ENCODE measurements at regions not wholly inside any gene's neighbourhood (a gene's known extent, or its start where the extent isn't known, plus 50 kb on each side); places are given as distances from the start of the nearest gene placed in this dataset.

- Histone ChIP-seq H3K27ac (no peak overlapping the region), H3K4me1 (no peaks in the 10 kb centered on the region), H3K4me3 (no peak overlapping the region), H3K9me3 (no peaks in the 10 kb centered on the region), H3K27me3 (no peaks in the 10 kb centered on the region), H3K36me3 (no peaks in the 10 kb centered on the region)
- FAIRE-seq (no peak), ATAC-seq (no peak), DNase-seq (no peak)
- intact Hi-C loops (cut with DNase I): no loop called here
- TF ChIP-seq CTCF (IDR thresholded peaks at IDR 0.05): no peak
- 62 to 76% methylated on average over 3 of the region's 3 CpGs for WGBS, 2 donors
Measured at GRCh38 chr2:180337136-180337535, 330.0 kb upstream of the CWC22 start.

GRCh38 chr2:180336550-180336949 is 329.5 kb upstream of the CWC22 start:
- TF ChIP-seq CTCF (IDR thresholded peaks at IDR 0.05): no peak
- no peak for FAIRE-seq
- no peak for ATAC-seq
- H3K4me3 ChIP-seq: no peak overlapping the region
- no peak for DNase-seq
- WGBS, 2 donors: 72 to 90% methylated on average over 2 of the region's 2 CpGs
- H3K27ac ChIP-seq: no peak overlapping the region
- intact Hi-C loops (cut with DNase I): no loop called here
- no peaks in the 10 kb centered on the region for H3K9me3 ChIP-seq
- H3K27me3 ChIP-seq: no peaks in the 10 kb centered on the region
- no peaks in the 10 kb centered on the region for H3K36me3 ChIP-seq
- no peaks in the 10 kb centered on the region for H3K4me1 ChIP-seq

GRCh38 chr2:180334514-180334913 is 327.4 kb upstream of the CWC22 start:
- H3K9me3 ChIP-seq: no peaks in the 10 kb centered on the region
- intact Hi-C loops (cut with DNase I): no loop called here
- H3K27ac ChIP-seq: no peak overlapping the region
- 74 to 90% methylated on average over 3 of the region's 3 CpGs for WGBS, 2 donors
- H3K4me3 ChIP-seq: no peak overlapping the region
- no peak for TF ChIP-seq CTCF (IDR thresholded peaks at IDR 0.05)
- H3K4me1 ChIP-seq: no peaks in the 10 kb centered on the region
- DNase-seq (no peak), ATAC-seq (no peak), FAIRE-seq (no peak)
- no peaks in the 10 kb centered on the region for H3K27me3 ChIP-seq
- no peaks in the 10 kb centered on the region for H3K36me3 ChIP-seq

GRCh38 chr2:180328795-180329422 is 321.8 kb upstream of the CWC22 start:
- DNase-seq (no peak), ATAC-seq (no peak), FAIRE-seq (no peak)
- Histone ChIP-seq H3K36me3 (no peaks in the 10 kb centered on the region), H3K9me3 (no peaks in the 10 kb centered on the region), H3K4me3 (no peak overlapping the region), H3K4me1 (no peaks in the 10 kb centered on the region), H3K27ac (no peak overlapping the region), H3K27me3 (no peaks in the 10 kb centered on the region)
- intact Hi-C loops (cut with DNase I): no loop called here
- no peak for TF ChIP-seq CTCF (IDR thresholded peaks at IDR 0.05)
- WGBS, 2 donors: 46 to 48% methylated on average over 1 of the region's 1 CpG

- no peaks in the 10 kb centered on the region for H3K9me3 ChIP-seq
- ATAC-seq: no peak
- no peak for FAIRE-seq
- H3K27ac ChIP-seq: no peak overlapping the region
- no peaks in the 10 kb centered on the region for H3K36me3 ChIP-seq
- no peaks in the 10 kb centered on the region for H3K27me3 ChIP-seq
- H3K4me3 ChIP-seq: no peak overlapping the region
- TF ChIP-seq CTCF (IDR thresholded peaks at IDR 0.05): no peak
- H3K4me1 ChIP-seq: no peaks in the 10 kb centered on the region
- DNase-seq: no peak
- intact Hi-C loops (cut with DNase I): no loop called here
Measured at GRCh38 chr2:180327185-180327584, 320.1 kb upstream of the CWC22 start.
